CD4-positive, alpha-beta T cell treated with Interleukin-15 for 1 hour (primary cell): ENCODE measurements at regions not wholly inside any gene's neighbourhood (a gene's known extent, or its start where the extent isn't known, plus 50 kb on each side); places are given as distances from the start of the nearest gene placed in this dataset.

ENCODE experiments used
- DNase-seq: peaks from one replicate; pipeline ENCODE4 v3.0.0-alpha.2; 2020

DNA sequence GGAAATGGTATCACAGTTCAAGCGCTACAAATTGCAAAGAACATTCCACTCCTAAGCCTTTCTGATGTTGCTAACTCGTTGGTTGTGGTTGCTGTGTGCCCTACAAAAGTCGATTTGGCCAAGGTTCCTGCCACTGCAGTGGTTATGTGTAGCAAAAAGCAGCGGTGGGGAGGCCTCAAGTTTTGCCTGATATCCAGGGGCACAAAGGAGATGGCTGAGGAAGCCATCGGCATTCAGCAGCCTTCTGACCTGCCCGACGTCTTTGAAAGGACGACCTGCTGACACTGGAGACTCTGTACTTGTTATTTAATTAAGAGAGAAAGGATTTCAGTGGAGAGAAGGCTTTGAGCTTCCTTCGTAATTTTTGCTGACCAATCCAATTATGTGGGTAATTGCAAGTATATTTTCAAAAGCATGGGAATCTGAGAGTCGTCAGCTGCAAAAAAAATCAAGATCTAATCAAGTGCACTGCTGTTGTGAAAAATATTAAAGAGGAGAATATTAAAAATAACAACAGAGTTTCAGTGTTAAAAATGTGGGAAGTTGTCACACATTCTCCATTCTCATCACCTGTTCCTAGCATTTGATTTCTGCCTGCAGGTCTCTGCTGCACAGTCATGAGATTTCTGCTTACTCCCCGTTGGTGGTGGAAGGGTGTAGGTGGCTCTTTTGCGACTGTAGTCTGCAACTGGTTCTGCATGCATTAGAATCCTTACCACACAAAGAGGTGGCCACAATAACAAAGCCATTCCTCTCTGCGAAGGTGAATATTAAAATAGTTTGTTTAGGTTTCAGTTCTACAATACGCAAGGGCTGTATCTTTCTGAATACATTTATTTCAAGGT lies 319.2 kb downstream of the IRX2 start:
- DNase-seq = no peak

GRCh38 chr5:2430606-2431005 lies 320.9 kb downstream of the IRX2 start:
- DNase-seq = no peak

DNA sequence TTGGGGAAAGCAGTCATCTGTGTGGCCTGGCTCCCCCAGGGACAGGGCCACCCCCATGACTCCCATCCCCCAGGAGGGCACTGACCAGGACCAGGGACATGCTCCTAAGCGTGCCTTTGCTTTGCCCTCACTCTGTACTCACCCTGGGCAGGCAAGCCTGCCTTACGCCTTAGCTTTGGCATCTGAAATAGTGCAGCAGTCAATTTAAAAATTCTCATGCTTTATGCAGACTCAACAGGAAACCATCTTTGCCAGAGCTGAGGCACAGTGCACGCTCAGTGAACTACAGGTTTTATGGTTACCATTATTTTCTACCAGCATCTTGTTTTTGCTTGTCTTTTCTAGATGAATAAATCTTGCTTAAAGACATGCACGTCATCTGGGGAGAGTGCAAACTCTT lies 323.5 kb downstream of the IRX2 start:
- DNase-seq = no peak

DNA sequence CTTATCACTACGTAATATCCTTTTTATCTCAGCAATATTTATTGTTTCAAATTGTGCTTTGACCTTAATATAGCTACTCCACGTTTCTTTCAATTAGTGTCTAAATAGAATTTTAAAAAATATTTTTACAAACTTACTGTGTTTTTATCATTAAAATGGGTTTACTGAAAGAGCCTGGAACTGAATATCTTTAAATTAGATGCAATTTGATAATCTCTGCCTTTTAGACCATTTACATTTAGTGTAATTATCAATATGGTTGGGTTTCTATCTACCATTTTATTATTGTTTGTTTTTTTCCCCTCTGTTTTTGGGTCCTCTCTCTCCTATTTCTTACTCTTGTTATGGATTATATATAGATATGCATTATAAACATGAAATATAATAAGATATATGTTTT lies 327.8 kb downstream of the IRX2 start:
- DNase-seq = no peak

GRCh38 chr5:2417301-2417700 lies 334.2 kb downstream of the IRX2 start:
- DNase-seq = no peak

- DNase-seq = no peak
These were observed 335.8 kb downstream of the IRX2 start for GRCh38 chr5:2415678-2416077.

DNA sequence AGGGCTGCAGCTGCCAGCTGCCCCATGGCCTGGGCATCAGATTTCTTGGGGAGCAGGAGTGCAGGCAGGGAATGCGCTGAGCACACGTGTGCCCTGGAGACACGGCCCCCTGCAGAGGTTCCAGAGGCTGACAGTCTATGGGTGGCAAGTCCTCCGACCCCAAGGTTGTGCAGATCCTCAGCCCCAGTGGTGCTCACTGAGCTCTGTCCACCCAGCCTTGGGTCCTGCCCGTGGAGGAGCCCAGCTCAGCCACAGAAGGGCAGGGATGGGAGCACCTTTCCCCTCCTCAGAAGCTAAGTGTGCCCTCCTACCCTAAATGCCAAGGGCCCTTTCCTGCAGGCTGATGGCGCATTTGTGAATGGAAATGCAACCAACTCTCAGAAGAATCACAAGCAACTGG lies 341.0 kb downstream of the IRX2 start:
- DNase-seq = no peak

DNA sequence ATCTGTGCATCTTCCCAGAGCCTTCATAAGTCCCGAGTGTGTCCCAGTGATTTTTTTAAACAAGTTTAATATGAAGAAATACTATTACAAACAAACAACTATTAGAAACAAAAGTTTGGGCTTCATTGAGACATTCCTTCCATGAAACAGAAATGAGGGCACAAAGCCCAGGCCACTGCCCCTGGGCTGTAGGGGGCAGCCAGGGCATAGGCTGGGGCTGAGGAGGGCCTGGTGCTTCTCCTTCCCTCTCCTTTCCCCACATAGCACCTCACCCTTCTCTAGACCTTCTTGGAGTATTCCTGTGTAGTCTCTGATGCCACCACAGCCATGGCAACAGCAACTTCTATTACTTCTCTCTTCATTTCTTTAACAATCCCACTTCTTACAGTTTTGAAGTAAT lies 348.2 kb downstream of the IRX2 start:
- DNase-seq = no peak

GRCh38 chr5:2399804-2400203 lies 351.7 kb downstream of the IRX2 start:
- DNase-seq = no peak

- no peak for DNase-seq
These were observed 352.4 kb downstream of the IRX2 start for GRCh38 chr5:2399096-2399495.

DNA sequence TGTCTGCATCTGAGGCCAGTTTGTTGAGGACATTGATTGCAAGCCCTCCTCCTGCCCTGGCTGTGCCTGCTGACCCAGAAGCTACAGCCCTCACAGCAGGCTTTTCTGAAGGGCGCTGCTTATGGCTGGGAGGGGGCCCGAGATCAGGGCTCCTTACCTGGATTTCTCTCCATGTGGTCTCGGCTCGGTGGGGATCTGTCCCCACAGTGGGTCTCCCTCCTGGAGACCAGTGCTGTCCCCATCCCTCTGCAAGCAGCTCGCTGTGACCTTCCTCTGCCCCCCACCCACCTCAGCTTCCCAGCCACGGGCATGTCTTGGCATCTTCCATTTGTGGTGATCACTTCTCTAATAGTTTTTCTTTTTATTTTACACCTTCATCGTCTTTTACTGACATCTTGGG lies 357.9 kb downstream of the IRX2 start:
- DNase-seq = no peak

DNA sequence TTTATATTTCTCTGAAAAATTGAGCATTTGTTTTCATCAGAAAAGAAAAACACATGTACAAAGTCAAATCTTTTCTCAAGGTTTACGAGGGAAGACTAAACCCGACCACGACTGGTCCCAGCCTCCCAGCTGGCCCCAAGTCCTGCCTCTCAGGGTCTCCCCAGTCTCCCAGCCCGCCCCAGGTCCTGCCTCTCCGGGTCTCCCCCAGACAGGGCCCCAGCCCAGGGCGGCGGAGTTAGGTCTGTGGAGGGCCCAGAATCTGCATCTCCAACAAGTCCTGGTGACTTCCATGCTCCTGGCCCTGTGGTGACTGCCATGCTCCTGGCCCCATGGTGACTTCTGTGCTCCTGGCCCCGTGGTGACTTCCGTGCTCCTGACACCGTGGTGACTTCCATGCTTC lies 359.9 kb downstream of the IRX2 start:
- no peak for DNase-seq

- no peak for DNase-seq
These were observed 360.5 kb downstream of the IRX2 start for GRCh38 chr5:2391021-2391420.

GRCh38 chr5:2388571-2388970 lies 362.9 kb downstream of the IRX2 start:
- no peak for DNase-seq

- no peak for DNase-seq
These were observed 363.7 kb downstream of the IRX2 start for GRCh38 chr5:2387634-2388325.

DNA sequence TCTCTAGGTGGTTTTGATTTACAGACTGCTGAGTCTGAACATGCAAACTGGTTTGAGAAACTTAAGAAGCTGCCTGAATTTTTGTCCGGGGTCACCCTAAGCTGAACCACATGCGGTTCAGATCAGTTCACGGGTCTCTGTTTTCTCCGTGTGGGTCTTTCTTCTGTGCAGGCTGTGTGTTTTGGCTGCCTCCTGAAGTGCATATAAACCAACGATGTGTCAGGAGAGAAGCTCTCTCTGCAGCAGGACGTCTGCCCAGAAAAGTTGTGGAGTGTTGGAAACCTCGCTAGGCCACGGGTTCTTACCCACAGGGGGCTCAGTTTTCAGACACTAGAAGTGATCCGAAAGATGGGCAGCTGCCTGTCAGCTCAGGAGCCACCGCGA lies 364.2 kb downstream of the IRX2 start:
- no peak for DNase-seq

DNA sequence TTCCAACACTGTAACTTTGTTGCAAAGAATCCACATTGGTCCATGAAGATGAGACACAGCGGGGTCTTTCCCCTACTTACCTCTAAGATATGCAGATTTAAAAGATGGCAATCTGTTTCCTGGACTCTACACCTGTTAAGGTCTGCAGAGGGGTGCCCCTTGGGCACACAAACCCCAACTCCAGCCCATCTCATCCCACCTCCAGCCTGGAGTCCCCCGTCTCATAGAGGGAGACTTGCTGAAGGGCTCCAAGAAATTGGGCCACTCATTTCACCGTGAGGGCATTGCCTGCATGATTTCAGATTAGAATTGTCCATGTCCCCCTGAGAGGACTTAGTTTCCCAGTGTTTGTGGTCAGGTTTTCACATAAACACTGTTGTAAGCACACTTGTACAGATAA lies 365.7 kb downstream of the IRX2 start:
- no peak for DNase-seq

DNA sequence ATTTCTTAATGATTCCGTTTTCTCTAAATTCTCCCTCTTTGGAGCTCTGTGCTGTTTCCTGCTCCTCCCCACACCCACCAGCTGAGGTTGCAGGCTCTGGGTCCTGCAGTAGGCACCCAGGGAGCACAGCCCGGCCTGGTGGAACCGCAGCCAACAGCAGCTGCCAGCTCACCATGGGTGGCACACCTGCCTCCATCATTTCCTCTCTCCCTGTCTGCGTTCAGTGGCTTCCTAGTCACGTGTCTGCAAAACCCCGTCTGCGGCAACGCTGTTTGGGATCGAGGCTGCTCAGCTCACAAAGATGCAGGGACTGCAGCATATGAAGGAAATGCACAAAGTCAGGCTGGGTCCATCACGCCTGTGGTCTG lies 367.8 kb downstream of the IRX2 start:
- no peak for DNase-seq

DNA sequence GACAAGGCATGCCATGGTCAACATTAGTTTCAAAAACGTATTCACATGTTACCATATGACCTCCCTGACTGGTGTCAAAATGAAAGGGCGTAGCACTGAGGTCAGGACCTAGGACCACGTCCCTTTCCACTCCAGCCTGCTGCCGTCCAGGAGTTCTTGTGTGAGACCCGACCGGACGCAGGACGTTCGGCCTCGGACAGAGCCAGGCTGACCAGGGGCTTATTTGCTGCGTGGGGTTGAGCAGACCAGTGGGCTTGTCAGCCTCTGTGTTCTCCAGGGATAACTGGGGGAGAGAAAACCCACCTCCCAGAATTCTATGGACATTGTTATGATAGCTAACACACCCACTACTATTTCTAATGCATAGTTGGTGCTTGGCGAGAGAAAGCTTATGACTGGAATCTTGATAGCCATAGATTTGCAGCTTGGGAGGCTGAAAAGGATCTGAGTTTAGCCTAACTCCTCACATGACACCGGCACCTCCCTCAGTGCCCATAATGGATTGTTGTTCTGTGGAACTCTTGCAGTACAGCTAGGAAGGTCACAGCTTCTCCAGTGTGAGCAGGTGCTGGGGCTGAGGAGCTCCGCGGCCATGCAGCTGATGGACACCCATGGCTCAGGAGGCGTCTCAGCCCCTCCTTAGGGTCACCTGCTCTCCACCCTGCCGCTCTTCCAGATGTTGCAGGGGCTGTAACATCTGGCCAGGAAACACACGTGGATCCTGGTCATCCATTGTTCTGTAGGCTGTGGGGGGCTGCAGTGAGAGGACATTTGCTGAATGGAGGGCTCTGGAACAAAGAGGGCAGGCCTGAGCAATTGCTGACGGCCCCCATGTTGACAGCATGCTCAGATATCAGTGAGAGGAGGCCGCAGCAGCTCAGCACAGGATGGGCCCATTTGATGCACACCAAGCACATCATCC lies 368.4 kb downstream of the IRX2 start:
- no peak for DNase-seq

DNA sequence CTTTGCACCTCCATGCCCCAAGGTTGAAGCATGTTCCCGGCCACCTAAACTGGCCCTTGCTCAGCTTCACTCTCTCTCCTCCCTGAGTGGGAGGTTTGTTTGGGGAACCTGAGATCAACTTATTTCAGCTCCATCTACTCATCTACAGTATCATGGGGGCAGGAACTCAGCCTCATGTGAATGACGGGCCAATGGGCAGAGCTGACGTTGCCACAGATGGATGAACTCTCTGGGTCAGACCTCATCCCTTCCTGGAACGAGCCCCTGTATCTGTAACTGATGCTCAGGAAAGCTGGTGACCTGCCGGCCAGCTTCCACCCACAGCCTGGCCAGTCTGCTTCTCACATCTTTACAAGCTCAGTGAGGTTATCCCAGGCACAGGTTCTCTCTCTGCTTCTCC lies 369.6 kb downstream of the IRX2 start:
- DNase-seq = no peak

DNA sequence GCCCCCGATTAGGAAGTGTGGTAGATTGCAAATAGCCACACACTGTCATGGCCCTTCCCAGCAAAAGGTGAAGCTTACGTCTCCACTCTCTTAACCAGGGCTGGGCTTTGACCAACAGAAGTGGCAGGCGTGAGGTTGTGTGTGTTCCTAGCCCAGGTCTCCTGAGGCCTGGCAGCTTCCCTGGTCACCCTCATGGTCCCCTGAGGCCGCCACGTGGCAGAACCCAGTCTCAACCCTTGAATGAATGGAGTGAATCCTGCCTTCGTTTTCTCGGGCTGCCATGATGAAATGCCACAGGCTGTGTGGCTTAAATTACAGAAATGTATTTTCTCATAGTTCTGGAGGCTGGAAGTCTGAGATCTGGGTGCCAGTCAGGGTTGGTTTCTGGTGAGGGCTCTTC lies 370.4 kb downstream of the IRX2 start:
- no peak for DNase-seq

GRCh38 chr5:2378976-2379375 lies 372.5 kb downstream of the IRX2 start:
- DNase-seq = no peak

DNA sequence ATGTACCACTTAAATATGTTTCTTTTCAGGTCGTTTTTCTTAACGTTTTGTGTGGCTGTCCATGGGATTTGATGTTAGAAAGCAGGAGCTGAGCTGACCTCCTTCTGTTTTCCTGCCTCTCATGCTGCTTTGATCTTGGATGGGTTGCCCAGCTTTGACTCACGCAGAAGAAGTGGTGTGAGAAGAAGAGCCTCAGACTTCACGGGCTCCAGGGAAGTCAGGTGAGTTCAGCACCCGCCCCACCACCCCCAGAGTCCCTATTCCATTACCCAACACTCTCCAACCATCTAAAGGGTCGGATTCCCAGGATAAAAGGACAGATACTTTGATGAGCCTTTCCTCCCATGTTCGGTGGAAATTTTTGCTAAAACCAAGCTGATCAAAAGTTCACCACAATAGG lies 373.4 kb downstream of the IRX2 start:
- no peak for DNase-seq

GRCh38 chr5:2376486-2376885 lies 375.0 kb downstream of the IRX2 start:
- DNase-seq = no peak
